ENCODE measurements at regions not wholly inside any gene's neighbourhood (a gene's known extent, or its start where the extent isn't known, plus 50 kb on each side); places are given as distances from the start of the nearest gene placed in this dataset.

DNA sequence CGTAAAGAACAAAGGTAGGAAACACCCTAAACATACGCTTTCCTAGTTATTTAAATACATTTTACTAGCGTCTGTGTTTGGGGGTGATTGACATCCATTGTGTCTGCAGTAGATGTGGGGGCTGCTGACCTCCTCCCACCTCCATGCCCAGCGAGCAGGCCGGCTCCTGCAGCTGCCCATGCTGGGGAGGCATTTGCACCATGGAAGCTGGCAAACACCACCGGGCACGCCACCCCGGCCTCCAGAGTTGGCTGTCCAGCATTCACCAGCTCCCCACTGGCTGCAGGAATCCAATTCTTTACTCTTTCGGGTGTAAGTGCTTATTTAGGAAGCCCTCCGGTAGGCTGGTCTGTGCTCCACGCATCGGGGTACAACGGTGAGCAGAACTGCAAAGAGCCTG, 115.4 kb upstream of the USP29 start:
- Histone ChIP-seq H3K23ac (ENCODE audit: insufficient read length) (no peak overlapping the region), H3K36me3 (ENCODE audit: control insufficient read depth in 2 of 4, insufficient read depth in 4 of 4, low read length in 3 of 4) (0 out of 8 replicates have a peak, but pooled peaks cover 0 to 3% (median 0%) of the 10 kb centered on the region in 4 experiments), H4K91ac (replicated peaks; ENCODE audit: insufficient read length, low read length) (no peak overlapping the region), H3K4me1 (replicated peaks in 1 of 4; ENCODE audit: control insufficient read depth in 3 of 4, insufficient read depth in 4 of 4, low read length in 3 of 4) (no peaks in the 10 kb centered on the region), H3K79me1 (ENCODE audit: low read depth, low read length) (no peaks in the 10 kb centered on the region), H3K23me2 (ENCODE audit: low read depth, low read length) (peaks cover 8% of the 10 kb centered on the region; the same call in 1 of the 2 replicates), H3K27ac (ENCODE audit: low read depth, low read length) (no peak overlapping the region), H2AK5ac (ENCODE audit: low read depth, low read length) (no peak overlapping the region), H2BK20ac (ENCODE audit: low read length) (no peak overlapping the region), H2BK120ac (replicated peaks; ENCODE audit: low read depth, low read length) (no peak overlapping the region), H2BK15ac (ENCODE audit: low read length) (no peak overlapping the region), H3K4me3 (ENCODE audit: extremely low read depth in 1 of 4, insufficient read depth in 2 of 4, low read depth in 3 of 4, low read length in 4 of 4) (no peak overlapping the region), H3K18ac (ENCODE audit: extremely low read depth, low read length) (no peak overlapping the region), H3K9ac (replicated peaks in 1 of 4; ENCODE audit: extremely low read depth in 1 of 4, low read depth in 3 of 4, low read length in 3 of 4) (no peak overlapping the region), H3K14ac (ENCODE audit: insufficient read length) (no peak overlapping the region), H3K9me3 (ENCODE audit: insufficient read depth in 2 of 2, low read depth in 1 of 2, low read length in 1 of 2) (peaks cover 63 to 77% of the 10 kb centered on the region in 2 experiments), H4K8ac (ENCODE audit: extremely low read depth, insufficient read depth, low read length) (no peak overlapping the region), H2BK12ac (ENCODE audit: low read depth, low read length) (no peak overlapping the region), H2AFZ (ENCODE audit: low read length) (no peak overlapping the region), H3K79me2 (ENCODE audit: control insufficient read depth in 1 of 2, insufficient read depth in 2 of 2, low read length in 2 of 2) (no peaks in the 10 kb centered on the region), H4K20me1 (replicated peaks in 1 of 2; ENCODE audit: control insufficient read depth in 1 of 2, insufficient read depth in 2 of 2, low read length in 2 of 2) (peaks cover 0 to 2% of the 10 kb centered on the region in 2 experiments), H3K56ac (replicated peaks; ENCODE audit: insufficient read length, low read depth, low read length) (no peak overlapping the region), H3K4me2 (ENCODE audit: insufficient read depth in 1 of 2, low read depth in 2 of 2, low read length in 2 of 2) (no peak overlapping the region), H2BK5ac (ENCODE audit: low read depth, low read length) (no peak overlapping the region), H4K5ac (ENCODE audit: insufficient read length, low read depth, low read length) (no peak overlapping the region), H3K4ac (replicated peaks; ENCODE audit: insufficient read length, low read depth, low read length) (no peak overlapping the region), H3K27me3 (replicated peaks in 1 of 4; ENCODE audit: control insufficient read depth in 3 of 4, extremely low read depth in 1 of 4, insufficient read depth in 3 of 4, low read length in 3 of 4) (no peaks in the 10 kb centered on the region)
- ChIA-PET POLR2A (ENCODE audit: partially characterized antibody) (no interaction called here), CTCF (ENCODE audit: partially characterized antibody) (no interaction called here)
- 91% methylated on average over 11 of the region's 13 CpGs; no CpG with 5 or more reads in 1 of the 2 experiments for WGBS, 2 experiments (ENCODE audit: extremely low coverage in 1 of 2, insufficient coverage in 1 of 2, insufficient read length in 1 of 2, insufficient replicate concordance in 2 of 2, low coverage in 1 of 2, low lambda C conversion rate in 2 of 2, missing lambda C conversion rate in 1 of 2)
- no peak for FAIRE-seq
- DNase-seq (ENCODE audit: low read depth in 1 of 2, low spot score in 2 of 2) = no peak
- TF ChIP-seq ZNF274 (IDR thresholded peaks at IDR 0.05; ENCODE audit: borderline replicate concordance, extremely low read depth, low read length) (no peak), HDAC2 (IDR thresholded peaks at IDR 0.05; ENCODE audit: borderline replicate concordance in 1 of 2, low read depth in 2 of 2, low read length in 2 of 2) (no peak), YY1 (IDR thresholded peaks at IDR 0.05; ENCODE audit: low read depth, low read length) (no peak), JUN (IDR thresholded peaks at IDR 0.05; ENCODE audit: low read depth, low read length) (no peak), TCF12 (IDR thresholded peaks at IDR 0.05; ENCODE audit: low read depth, low read length) (no peak), KDM5A (IDR thresholded peaks at IDR 0.05; ENCODE audit: low read length) (no peak), CBX8 (IDR thresholded peaks at IDR 0.05; ENCODE audit: borderline replicate concordance, low read depth, low read length) (no peak), EP300 (IDR thresholded peaks at IDR 0.05; ENCODE audit: borderline replicate concordance in 1 of 2, low read depth in 2 of 2, low read length in 2 of 2) (no peak), RAD21 (IDR thresholded peaks at IDR 0.05 in 1 of 2, conservative IDR thresholded peaks at IDR 0.05 in 1 of 2; ENCODE audit: low read depth in 2 of 2, low read length in 2 of 2) (no peak), NRF1 (IDR thresholded peaks at IDR 0.05; ENCODE audit: low read depth, low read length) (no peak), TAF1 (IDR thresholded peaks at IDR 0.05; ENCODE audit: low read depth, low read length) (no peak), MAFK (IDR thresholded peaks at IDR 0.05; ENCODE audit: low read depth, low read length) (no peak), CBX5 (IDR thresholded peaks at IDR 0.05; ENCODE audit: low read depth, low read length) (no peak), CHD2 (IDR thresholded peaks at IDR 0.05; ENCODE audit: low read length) (no peak), GABPA (IDR thresholded peaks at IDR 0.05; ENCODE audit: borderline replicate concordance, insufficient read depth, low read length) (no peak)
